ENCODE measurements at regions not wholly inside any gene's neighbourhood (a gene's known extent, or its start where the extent isn't known, plus 50 kb on each side); places are given as distances from the start of the nearest gene placed in this dataset.

GRCh38 chr4:125710766-125711165 lies 396.0 kb downstream of the FAT4 start:
- intact Hi-C loops (cut with DNase I; ENCODE audit: low total_unique reads) = no loop called here
- TF ChIP-seq CTCF (IDR thresholded peaks at IDR 0.05 in 8 of 11, conservative IDR thresholded peaks at IDR 0.05 in 3 of 11) = no peak
- TF ChIP-seq POLR2AphosphoS5 (IDR thresholded peaks at IDR 0.05) = no peak
- TF ChIP-seq POLR2A (IDR thresholded peaks at IDR 0.05) = no peak
- Histone ChIP-seq H3K4me1 (no peaks in the 10 kb centered on the region), H3K27me3 (replicated peaks in 1 of 7) (no peaks in the 10 kb centered on the region), H3K36me3 (no peaks in the 10 kb centered on the region), H3K27ac (no peak overlapping the region), H3K4me3 (no peak overlapping the region), H3K9me3 (peaks cover 0 to 2% (median 0%) of the 10 kb centered on the region in 8 donors)
- no peak for DNase-seq

GRCh38 chr4:125714049-125714448 lies 399.3 kb downstream of the FAT4 start:
- Histone ChIP-seq H3K27ac (no peak overlapping the region), H3K9me3 (peaks cover 0 to 11% (median 0%) of the 10 kb centered on the region in 8 donors), H3K36me3 (no peaks in the 10 kb centered on the region), H3K4me1 (no peaks in the 10 kb centered on the region), H3K4me3 (no peak overlapping the region), H3K27me3 (replicated peaks in 1 of 7) (no peaks in the 10 kb centered on the region)
- TF ChIP-seq POLR2AphosphoS5 (IDR thresholded peaks at IDR 0.05) (no peak), CTCF (IDR thresholded peaks at IDR 0.05 in 8 of 11, conservative IDR thresholded peaks at IDR 0.05 in 3 of 11) (no peak), POLR2A (IDR thresholded peaks at IDR 0.05) (no peak)
- DNase-seq = no peak
- WGBS, 5 donors = 86 to 92% (median 88%) methylated on average over 3 of the region's 3 CpGs
- intact Hi-C loops (cut with DNase I; ENCODE audit: low total_unique reads) = no loop called here

- Histone ChIP-seq H3K27me3 (replicated peaks in 1 of 7) (no peaks in the 10 kb centered on the region), H3K36me3 (no peaks in the 10 kb centered on the region), H3K4me3 (no peak overlapping the region), H3K4me1 (no peaks in the 10 kb centered on the region), H3K9me3 (peaks cover 0 to 11% (median 0%) of the 10 kb centered on the region in 8 donors), H3K27ac (no peak overlapping the region)
- intact Hi-C loops (cut with DNase I; ENCODE audit: low total_unique reads) = no loop called here
- DNase-seq = no peak
- TF ChIP-seq POLR2AphosphoS5 (IDR thresholded peaks at IDR 0.05) (no peak), POLR2A (IDR thresholded peaks at IDR 0.05) (no peak), CTCF (IDR thresholded peaks at IDR 0.05 in 8 of 11, conservative IDR thresholded peaks at IDR 0.05 in 3 of 11) (no peak)
Observed at GRCh38 chr4:125714845-125715244, 400.1 kb downstream of the FAT4 start.

- no peak for TF ChIP-seq CTCF (IDR thresholded peaks at IDR 0.05 in 8 of 11, conservative IDR thresholded peaks at IDR 0.05 in 3 of 11)
- TF ChIP-seq POLR2A (IDR thresholded peaks at IDR 0.05) = no peak
- no peak for TF ChIP-seq POLR2AphosphoS5 (IDR thresholded peaks at IDR 0.05)
- Histone ChIP-seq H3K36me3 (no peaks in the 10 kb centered on the region), H3K9me3 (peaks cover 0 to 14% (median 0%) of the 10 kb centered on the region in 8 donors), H3K27ac (no peak overlapping the region), H3K4me3 (no peak overlapping the region), H3K27me3 (replicated peaks in 1 of 7) (no peaks in the 10 kb centered on the region), H3K4me1 (no peaks in the 10 kb centered on the region)
- intact Hi-C loops (cut with DNase I; ENCODE audit: low total_unique reads) = no loop called here
- 88 to 96% (median 95%) methylated on average over 2 of the region's 2 CpGs for WGBS, 5 donors
- no peak for DNase-seq
Observed at GRCh38 chr4:125719987-125720386, 405.2 kb downstream of the FAT4 start.

Measured in spleen (tissue), 11 donors.